ENCODE measurements at regions not wholly inside any gene's neighbourhood (a gene's known extent, or its start where the extent isn't known, plus 50 kb on each side); places are given as distances from the start of the nearest gene placed in this dataset.

DNA sequence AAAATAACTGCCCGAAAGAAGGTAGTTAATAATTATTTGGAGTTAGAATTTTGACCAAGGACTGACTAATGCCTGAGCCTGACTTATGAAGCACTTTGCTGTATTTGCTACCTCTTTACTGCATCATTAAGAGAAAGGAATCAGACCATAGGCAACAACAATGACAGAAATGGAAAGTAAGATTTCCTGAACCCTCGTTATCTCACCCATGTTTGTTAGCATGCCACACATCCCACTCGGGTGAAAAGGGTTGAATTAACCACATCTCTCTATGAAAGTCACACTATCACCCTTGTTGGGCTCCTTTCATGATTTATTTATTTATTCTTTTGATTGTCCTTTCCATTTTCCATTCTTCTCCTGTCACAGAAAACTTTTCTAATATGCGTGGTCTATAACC, 59.6 kb downstream of the OLIG3 start:
- ATAC-seq (no peak), DNase-seq (no peak)
- H3K9me3 ChIP-seq = peaks cover 0 to 8% (median 0%) of the 10 kb centered on the region in 11 donors
- H3K4me3 ChIP-seq = no peak overlapping the region
- no peaks in the 10 kb centered on the region for H3K4me1 ChIP-seq
- 79 to 86% methylated on average over 4 of the region's 4 CpGs for whole genome bisulfite sequencing, 2 donors
- TF ChIP-seq, protein P1, sequence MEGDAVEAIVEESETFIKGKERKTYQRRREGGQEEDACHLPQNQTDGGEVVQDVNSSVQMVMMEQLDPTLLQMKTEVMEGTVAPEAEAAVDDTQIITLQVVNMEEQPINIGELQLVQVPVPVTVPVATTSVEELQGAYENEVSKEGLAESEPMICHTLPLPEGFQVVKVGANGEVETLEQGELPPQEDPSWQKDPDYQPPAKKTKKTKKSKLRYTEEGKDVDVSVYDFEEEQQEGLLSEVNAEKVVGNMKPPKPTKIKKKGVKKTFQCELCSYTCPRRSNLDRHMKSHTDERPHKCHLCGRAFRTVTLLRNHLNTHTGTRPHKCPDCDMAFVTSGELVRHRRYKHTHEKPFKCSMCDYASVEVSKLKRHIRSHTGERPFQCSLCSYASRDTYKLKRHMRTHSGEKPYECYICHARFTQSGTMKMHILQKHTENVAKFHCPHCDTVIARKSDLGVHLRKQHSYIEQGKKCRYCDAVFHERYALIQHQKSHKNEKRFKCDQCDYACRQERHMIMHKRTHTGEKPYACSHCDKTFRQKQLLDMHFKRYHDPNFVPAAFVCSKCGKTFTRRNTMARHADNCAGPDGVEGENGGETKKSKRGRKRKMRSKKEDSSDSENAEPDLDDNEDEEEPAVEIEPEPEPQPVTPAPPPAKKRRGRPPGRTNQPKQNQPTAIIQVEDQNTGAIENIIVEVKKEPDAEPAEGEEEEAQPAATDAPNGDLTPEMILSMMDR (IDR thresholded peaks at IDR 0.05) = no peak
- H3K27ac ChIP-seq = no peak overlapping the region
- peaks cover 0 to 19% (median 0%) of the 10 kb centered on the region in 7 donors for H3K27me3 ChIP-seq
- H3K36me3 ChIP-seq = no peaks in the 10 kb centered on the region
- intact Hi-C loops (cut with DNase I) = no loop called here

DNA sequence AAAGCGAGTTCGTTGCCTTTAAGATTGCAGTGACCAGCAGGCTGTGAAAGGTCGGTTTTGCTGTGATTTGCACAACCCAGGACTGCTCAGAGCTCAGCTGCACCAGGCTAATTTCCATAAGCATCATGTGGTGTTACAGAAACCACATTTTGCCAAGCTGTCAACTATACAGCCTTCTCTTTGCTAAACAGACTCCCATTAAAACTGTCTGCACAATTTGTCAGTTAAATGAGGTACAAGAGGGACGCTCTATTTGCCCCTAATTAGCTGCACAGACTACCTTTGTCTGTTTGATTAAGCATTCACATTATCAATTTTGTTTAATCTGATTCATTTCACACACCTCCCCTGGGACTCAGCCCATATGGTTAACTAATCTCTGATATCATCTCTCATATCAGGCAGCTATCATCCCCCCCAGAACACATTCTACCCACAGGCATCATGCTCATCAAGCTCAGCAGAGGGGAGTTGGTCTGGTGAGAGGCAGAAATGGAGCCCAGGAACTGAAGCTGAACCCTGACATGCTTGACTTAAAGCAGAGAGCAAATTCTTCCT, 62.1 kb downstream of the OLIG3 start:
- Histone ChIP-seq H3K4me1 (no peaks in the 10 kb centered on the region), H3K27ac (no peak overlapping the region), H3K36me3 (no peaks in the 10 kb centered on the region), H3K27me3 (peaks cover 0 to 22% (median 0%) of the 10 kb centered on the region in 7 donors), H3K4me3 (no peak overlapping the region), H3K9me3 (no peaks in the 10 kb centered on the region)
- no peak for DNase-seq
- intact Hi-C loops (cut with DNase I) = no loop called here
- TF ChIP-seq, protein P1 (IDR thresholded peaks at IDR 0.05) = no peak
- WGBS, 2 donors = 65 to 75% methylated on average over 4 of the region's 4 CpGs
- no peak for ATAC-seq

DNA sequence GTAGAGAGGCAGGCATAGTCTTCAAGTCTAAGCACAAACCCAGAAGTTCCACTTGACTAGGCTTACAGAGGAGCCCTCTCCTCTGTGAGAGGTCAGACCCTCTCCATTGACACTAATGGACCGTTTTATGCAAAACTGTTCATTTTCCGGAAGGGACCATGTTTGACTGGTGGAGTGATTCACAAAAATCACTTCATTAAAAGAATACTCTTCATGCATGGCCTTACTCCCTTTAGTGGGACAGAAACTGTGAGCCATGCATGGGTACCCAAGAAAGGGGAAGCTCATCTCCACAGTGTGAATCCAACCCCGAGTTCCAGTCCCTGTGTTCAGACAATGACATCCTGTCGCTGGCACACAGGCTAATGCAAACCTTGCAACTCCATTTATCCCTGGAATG, 63.2 kb downstream of the OLIG3 start:
- peaks cover 0 to 22% (median 0%) of the 10 kb centered on the region in 7 donors for H3K27me3 ChIP-seq
- no peaks in the 10 kb centered on the region for H3K4me1 ChIP-seq
- TF ChIP-seq, protein P1 (IDR thresholded peaks at IDR 0.05) = no peak
- no peak overlapping the region for H3K4me3 ChIP-seq
- intact Hi-C loops (cut with DNase I) = no loop called here
- DNase-seq (no peak), ATAC-seq (no peak)
- H3K27ac ChIP-seq = no peak overlapping the region
- no peaks in the 10 kb centered on the region for H3K9me3 ChIP-seq
- WGBS, 2 donors = 84 to 87% methylated on average over 4 of the region's 4 CpGs
- H3K36me3 ChIP-seq = no peaks in the 10 kb centered on the region

DNA sequence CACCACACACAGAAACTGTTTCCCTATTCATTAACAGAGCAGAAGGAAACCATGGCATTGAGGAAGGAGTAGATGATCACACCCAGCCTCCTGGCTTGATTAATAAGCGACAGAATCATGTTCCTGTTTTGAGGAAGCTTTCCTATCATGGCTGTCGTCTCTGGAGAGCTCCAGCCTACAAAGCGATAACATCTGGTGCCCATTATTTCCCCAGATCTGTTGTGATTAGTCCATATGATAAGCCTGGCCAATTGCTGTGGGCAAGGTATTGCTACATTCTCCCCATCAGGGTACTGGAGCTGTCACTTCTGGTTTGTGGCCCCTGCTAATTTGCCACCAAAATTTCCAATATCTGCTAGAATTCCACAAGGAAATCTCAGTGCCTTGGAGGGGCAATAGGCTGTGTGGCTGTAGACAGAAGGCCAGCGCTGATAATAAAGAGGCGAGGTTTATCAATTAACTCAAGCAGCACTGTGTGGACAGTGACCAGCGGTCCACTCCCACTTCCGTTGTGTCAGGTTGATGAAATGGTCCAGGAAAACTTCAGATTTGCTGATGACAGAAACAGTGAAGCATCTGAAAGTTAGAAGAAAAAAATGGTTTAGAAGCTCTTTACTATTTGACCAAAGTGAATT, 66.4 kb downstream of the OLIG3 start:
- no peaks in the 10 kb centered on the region for H3K36me3 ChIP-seq
- ATAC-seq = no peak
- TF ChIP-seq, protein P1 (IDR thresholded peaks at IDR 0.05) = no peak
- H3K4me3 ChIP-seq = no peak overlapping the region
- no peak for DNase-seq
- H3K27ac ChIP-seq = no peak overlapping the region
- peaks cover 0 to 18% (median 3%) of the 10 kb centered on the region in 7 donors for H3K27me3 ChIP-seq
- H3K9me3 ChIP-seq = no peaks in the 10 kb centered on the region
- no peaks in the 10 kb centered on the region for H3K4me1 ChIP-seq
- intact Hi-C loops (cut with DNase I) = no loop called here
- WGBS, 2 donors = 62 to 66% methylated on average over 7 of the region's 7 CpGs
